Neuronal stem cell (in vitro differentiated cells): ENCODE measurements at regions not wholly inside any gene's neighbourhood (a gene's known extent, or its start where the extent isn't known, plus 50 kb on each side); places are given as distances from the start of the nearest gene placed in this dataset.

ENCODE experiments used
- DNase-seq: peaks from one replicate; pipeline ENCODE4 v3.0.0-alpha.2; 2013; ENCODE audit warnings: low spot score
- H2AFZ ChIP-seq: one replicate; pipeline ENCODE4 v1.6.1; 2013; ENCODE audit warnings: mild to moderate bottlenecking, low read length, inconsistent platforms
- H2AK5ac ChIP-seq: 2 replicates; pipeline ENCODE4 v1.6.1; 2013; ENCODE audit warnings: low read depth, mild to moderate bottlenecking, inconsistent platforms, low read length, moderate library complexity, mixed read lengths
- H2BK120ac ChIP-seq: 2 replicates; pipeline ENCODE4 v1.6.1; 2013; ENCODE audit warnings: low read depth, mild to moderate bottlenecking, inconsistent platforms, low read length, moderate library complexity, mixed read lengths
- H2BK12ac ChIP-seq: one replicate; pipeline ENCODE4 v1.6.1; 2013; ENCODE audit warnings: low read length, inconsistent platforms
- H2BK15ac ChIP-seq: 2 replicates; pipeline ENCODE4 v1.6.1; 2013; ENCODE audit warnings: mild to moderate bottlenecking, low read length, inconsistent platforms, mixed read lengths
- H2BK5ac ChIP-seq: one replicate; pipeline ENCODE4 v1.6.1; 2013; ENCODE audit warnings: inconsistent platforms, mild to moderate bottlenecking, low read length, moderate library complexity
- H3K14ac ChIP-seq: one replicate; pipeline ENCODE4 v1.6.1; 2013; ENCODE audit warnings: low read length, inconsistent platforms
- H3K18ac ChIP-seq: 2 replicates; pipeline ENCODE4 v1.6.1; 2013; ENCODE audit warnings: low read length, inconsistent platforms
- H3K23ac ChIP-seq: 2 replicates; pipeline ENCODE4 v1.6.1; 2013; ENCODE audit warnings: low read depth, mild to moderate bottlenecking, mixed read lengths, low read length, inconsistent platforms; ENCODE audit not compliant: poor library complexity
- H3K27ac ChIP-seq: replicated peaks from 3 replicates; pipeline ENCODE4 v1.5.1; 2013; ENCODE audit warnings: low read length, inconsistent platforms
- H3K27me3 ChIP-seq, 3 experiments: 2 replicates each; pipeline ENCODE4 v1.6.1; 2013; ENCODE audit warnings: low read length in 3 of 3, mild to moderate bottlenecking in 2 of 3, inconsistent platforms in 1 of 3, low read depth in 1 of 3, mixed read lengths in 1 of 3, moderate library complexity in 1 of 3; ENCODE audit not compliant: control insufficient read depth in 3 of 3, insufficient read depth in 3 of 3
- H3K36me3 ChIP-seq, 2 donors: replicated peaks in 1 of 2; 2 replicates each; pipeline ENCODE4 v1.6.1; 2013; ENCODE audit warnings: low read length in 2 of 2; ENCODE audit not compliant: control insufficient read depth in 2 of 2, insufficient read depth in 2 of 2
- H3K4ac ChIP-seq: 2 replicates; pipeline ENCODE4 v1.6.1; 2013; ENCODE audit warnings: inconsistent platforms, mild to moderate bottlenecking, low read length, moderate library complexity
- H3K4me1 ChIP-seq, 2 donors: 1 replicate in 1 of 2; 2 replicates in 1 of 2; pipeline ENCODE4 v1.6.1; 2013; ENCODE audit warnings: low read length in 2 of 2, low read depth in 1 of 2; ENCODE audit not compliant: control insufficient read depth in 2 of 2, insufficient read depth in 1 of 2
- H3K4me2 ChIP-seq: one replicate; pipeline ENCODE4 v1.6.1; 2013; ENCODE audit warnings: mild to moderate bottlenecking, low read length, inconsistent platforms; ENCODE audit not compliant: insufficient read depth, poor library complexity, severe bottlenecking
- H3K4me3 ChIP-seq, 2 donors: 2 replicates each; pipeline ENCODE4 v1.5.1; 2013; ENCODE audit warnings: low read length in 2 of 2, mild to moderate bottlenecking in 2 of 2, inconsistent platforms in 1 of 2, moderate library complexity in 1 of 2
- H3K79me1 ChIP-seq: one replicate; pipeline ENCODE4 v1.6.1; 2013; ENCODE audit warnings: low read depth, mild to moderate bottlenecking, inconsistent platforms, low read length, moderate library complexity
- H3K9ac ChIP-seq: one replicate; pipeline ENCODE4 v1.6.1; 2013; ENCODE audit warnings: mild to moderate bottlenecking, low read depth, low read length, inconsistent platforms; ENCODE audit not compliant: poor library complexity
- H3K9me3 ChIP-seq, 2 donors: replicated peaks in 1 of 2; 2 replicates each; pipeline versions ENCODE3 to v1.6.1; 2013; ENCODE audit warnings: low read length in 2 of 2, mild to moderate bottlenecking in 2 of 2, inconsistent platforms in 1 of 2, low read depth in 1 of 2, mixed read lengths in 1 of 2, moderate library complexity in 1 of 2; ENCODE audit not compliant: control insufficient read depth in 2 of 2, insufficient read depth in 1 of 2
- H4K8ac ChIP-seq: one replicate; pipeline ENCODE4 v1.6.1; 2013; ENCODE audit warnings: low read depth, mild to moderate bottlenecking, inconsistent platforms, low read length, moderate library complexity
- H4K91ac ChIP-seq: one replicate; pipeline ENCODE4 v1.6.1; 2013; ENCODE audit warnings: low read length, low read depth, mild to moderate bottlenecking, inconsistent platforms; ENCODE audit not compliant: poor library complexity
- WGBS, 2 donors: extraction: QIAGEN DNeasy Blood & Tissue Kit; methylation state at CpG; one replicate each; pipeline ENCODE4 v1.1.7; 2013; ENCODE audit warnings: missing lambda C conversion rate in 2 of 2, mixed read lengths in 1 of 2; ENCODE audit not compliant: insufficient read length in 2 of 2, insufficient replicate concordance in 1 of 2; ENCODE audit errors: extremely low coverage in 2 of 2; 5-methylcytosine and 5-hydroxymethylcytosine counted together

GRCh38 chr13:62246581-62246980 lies 830.9 kb upstream of the PCDH20 start:
- no peaks in the 10 kb centered on the region for H3K36me3 ChIP-seq
- no peak overlapping the region for H4K91ac ChIP-seq
- no peak overlapping the region for H3K4ac ChIP-seq
- H3K14ac ChIP-seq: no peak overlapping the region
- H3K27ac ChIP-seq: peak overlapping the region; percentile 31
- no CpG with 5 or more reads among the region's 1 CpG for WGBS, 2 donors
- H2BK12ac ChIP-seq: no peak overlapping the region
- H3K9me3 ChIP-seq: no peaks in the 10 kb centered on the region
- H3K4me3 ChIP-seq: no peak overlapping the region
- no peak overlapping the region for H3K9ac ChIP-seq
- no peaks in the 10 kb centered on the region for H3K27me3 ChIP-seq
- H3K4me1 ChIP-seq: peaks cover 2 to 4% of the 10 kb centered on the region in 2 donors
- no peak overlapping the region for H3K23ac ChIP-seq
- H2AFZ ChIP-seq: no peak overlapping the region
- no peak overlapping the region for H3K18ac ChIP-seq
- H3K4me2 ChIP-seq: no peak overlapping the region
- no peak for DNase-seq
- H2AK5ac ChIP-seq: no peak overlapping the region
- H2BK15ac ChIP-seq: no peak overlapping the region
- no peaks in the 10 kb centered on the region for H3K79me1 ChIP-seq
- H2BK120ac ChIP-seq: no peak overlapping the region
- no peak overlapping the region for H4K8ac ChIP-seq
- no peak overlapping the region for H2BK5ac ChIP-seq

GRCh38 chr13:62243106-62243505 lies 827.5 kb upstream of the PCDH20 start:
- Histone ChIP-seq H3K4me3 (no peak overlapping the region), H4K91ac (no peak overlapping the region), H3K27me3 (no peaks in the 10 kb centered on the region), H3K9ac (no peak overlapping the region), H3K36me3 (no peaks in the 10 kb centered on the region), H2AFZ (no peak overlapping the region), H3K4me2 (no peak overlapping the region), H2BK120ac (no peak overlapping the region), H2BK15ac (no peak overlapping the region), H3K23ac (no peak overlapping the region), H4K8ac (no peak overlapping the region), H3K4me1 (peaks cover 0 to 2% of the 10 kb centered on the region in 2 donors), H3K14ac (no peak overlapping the region), H2BK5ac (no peak overlapping the region), H2BK12ac (no peak overlapping the region), H2AK5ac (no peak overlapping the region), H3K18ac (no peak overlapping the region), H3K27ac (no peak overlapping the region), H3K9me3 (no peaks in the 10 kb centered on the region), H3K79me1 (no peaks in the 10 kb centered on the region), H3K4ac (no peak overlapping the region)
- no CpG with 5 or more reads among the region's 2 CpGs for WGBS, 2 donors
- DNase-seq: no peak

GRCh38 chr13:62234780-62235440 lies 819.3 kb upstream of the PCDH20 start:
- no peak for DNase-seq
- Histone ChIP-seq H3K36me3 (no peaks in the 10 kb centered on the region), H3K27me3 (no peaks in the 10 kb centered on the region), H3K4me2 (no peak overlapping the region), H4K8ac (no peak overlapping the region), H2BK12ac (no peak overlapping the region), H3K18ac (no peak overlapping the region), H3K79me1 (no peaks in the 10 kb centered on the region), H3K27ac (no peak overlapping the region), H2BK15ac (no peak overlapping the region), H2BK5ac (no peak overlapping the region), H3K9ac (no peak overlapping the region), H2AFZ (peak overlapping the region; percentile 34), H2BK120ac (no peak overlapping the region), H3K4me3 (no peak overlapping the region), H3K4me1 (no peaks in the 10 kb centered on the region), H4K91ac (no peak overlapping the region), H2AK5ac (no peak overlapping the region), H3K9me3 (no peaks in the 10 kb centered on the region), H3K23ac (no peak overlapping the region), H3K4ac (no peak overlapping the region), H3K14ac (no peak overlapping the region)
- 100% methylated on average over 1 of the region's 2 CpGs; no CpG with 5 or more reads in 1 of the 2 donors for WGBS, 2 donors

GRCh38 chr13:62210951-62211350 lies 795.3 kb upstream of the PCDH20 start:
- no CpG with 5 or more reads among the region's 3 CpGs for WGBS, 2 donors
- no peak overlapping the region for H3K4me3 ChIP-seq
- no peaks in the 10 kb centered on the region for H3K27me3 ChIP-seq
- no peak overlapping the region for H3K27ac ChIP-seq
- no peak overlapping the region for H3K18ac ChIP-seq
- no peak overlapping the region for H3K9ac ChIP-seq
- no peak overlapping the region for H2AK5ac ChIP-seq
- no peak overlapping the region for H4K8ac ChIP-seq
- H3K4me1 ChIP-seq: no peaks in the 10 kb centered on the region
- H2BK12ac ChIP-seq: no peak overlapping the region
- no peak for DNase-seq
- H3K14ac ChIP-seq: no peak overlapping the region
- H3K4ac ChIP-seq: no peak overlapping the region
- H2BK120ac ChIP-seq: no peak overlapping the region
- no peaks in the 10 kb centered on the region for H3K79me1 ChIP-seq
- H4K91ac ChIP-seq: no peak overlapping the region
- H2AFZ ChIP-seq: no peak overlapping the region
- no peak overlapping the region for H2BK15ac ChIP-seq
- H2BK5ac ChIP-seq: no peak overlapping the region
- no peaks in the 10 kb centered on the region for H3K9me3 ChIP-seq
- H3K4me2 ChIP-seq: no peak overlapping the region
- H3K23ac ChIP-seq: no peak overlapping the region
- H3K36me3 ChIP-seq: no peaks in the 10 kb centered on the region
